ENCODE measurements at regions not wholly inside any gene's neighbourhood (a gene's known extent, or its start where the extent isn't known, plus 50 kb on each side); places are given as distances from the start of the nearest gene placed in this dataset.

- TF ChIP-seq POLR2A (IDR thresholded peaks at IDR 0.05), result no peak
- TF ChIP-seq CTCF (IDR thresholded peaks at IDR 0.05), result no peak
These were observed 72.4 kb upstream of the LHFPL2 start for GRCh38 chr5:78720997-78721396.
